ENCODE measurements at regions not wholly inside any gene's neighbourhood (a gene's known extent, or its start where the extent isn't known, plus 50 kb on each side); places are given as distances from the start of the nearest gene placed in this dataset.

DNA sequence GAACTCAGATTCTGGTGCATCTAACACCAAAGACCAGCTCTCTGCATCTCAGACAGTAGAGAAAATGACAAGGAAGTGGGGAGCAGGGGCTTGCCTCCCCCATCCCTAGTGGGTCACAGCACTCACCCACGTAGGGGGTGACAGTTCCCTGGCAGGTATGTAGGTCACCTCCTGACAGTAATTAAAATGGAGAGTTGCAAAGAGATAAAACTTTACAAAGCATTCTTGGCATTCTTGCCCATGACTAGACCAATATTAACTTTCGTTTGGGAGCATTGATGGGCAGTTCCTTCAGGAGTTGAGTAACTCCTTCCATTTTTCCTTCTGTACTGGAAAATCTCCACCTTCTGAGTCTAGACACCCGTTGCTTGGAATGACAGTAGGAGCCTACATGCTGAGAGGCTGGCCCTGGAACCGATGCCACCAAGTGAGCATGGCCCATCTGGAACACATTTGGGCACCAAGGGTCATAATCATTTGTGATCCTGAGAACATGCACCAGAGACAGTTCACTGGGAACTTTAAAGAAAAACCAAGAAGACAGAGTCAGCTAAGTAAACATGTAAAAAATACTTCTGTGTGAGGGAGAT lies 81.5 kb upstream of the MSX2 start:
- TF ChIP-seq, protein P1, sequence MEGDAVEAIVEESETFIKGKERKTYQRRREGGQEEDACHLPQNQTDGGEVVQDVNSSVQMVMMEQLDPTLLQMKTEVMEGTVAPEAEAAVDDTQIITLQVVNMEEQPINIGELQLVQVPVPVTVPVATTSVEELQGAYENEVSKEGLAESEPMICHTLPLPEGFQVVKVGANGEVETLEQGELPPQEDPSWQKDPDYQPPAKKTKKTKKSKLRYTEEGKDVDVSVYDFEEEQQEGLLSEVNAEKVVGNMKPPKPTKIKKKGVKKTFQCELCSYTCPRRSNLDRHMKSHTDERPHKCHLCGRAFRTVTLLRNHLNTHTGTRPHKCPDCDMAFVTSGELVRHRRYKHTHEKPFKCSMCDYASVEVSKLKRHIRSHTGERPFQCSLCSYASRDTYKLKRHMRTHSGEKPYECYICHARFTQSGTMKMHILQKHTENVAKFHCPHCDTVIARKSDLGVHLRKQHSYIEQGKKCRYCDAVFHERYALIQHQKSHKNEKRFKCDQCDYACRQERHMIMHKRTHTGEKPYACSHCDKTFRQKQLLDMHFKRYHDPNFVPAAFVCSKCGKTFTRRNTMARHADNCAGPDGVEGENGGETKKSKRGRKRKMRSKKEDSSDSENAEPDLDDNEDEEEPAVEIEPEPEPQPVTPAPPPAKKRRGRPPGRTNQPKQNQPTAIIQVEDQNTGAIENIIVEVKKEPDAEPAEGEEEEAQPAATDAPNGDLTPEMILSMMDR (IDR thresholded peaks at IDR 0.05; ENCODE audit: low read depth, low read length, missing input control) = no peak
- no peak for TF ChIP-seq TAF1 (conservative IDR thresholded peaks at IDR 0.05)
- TF ChIP-seq, protein P2, sequence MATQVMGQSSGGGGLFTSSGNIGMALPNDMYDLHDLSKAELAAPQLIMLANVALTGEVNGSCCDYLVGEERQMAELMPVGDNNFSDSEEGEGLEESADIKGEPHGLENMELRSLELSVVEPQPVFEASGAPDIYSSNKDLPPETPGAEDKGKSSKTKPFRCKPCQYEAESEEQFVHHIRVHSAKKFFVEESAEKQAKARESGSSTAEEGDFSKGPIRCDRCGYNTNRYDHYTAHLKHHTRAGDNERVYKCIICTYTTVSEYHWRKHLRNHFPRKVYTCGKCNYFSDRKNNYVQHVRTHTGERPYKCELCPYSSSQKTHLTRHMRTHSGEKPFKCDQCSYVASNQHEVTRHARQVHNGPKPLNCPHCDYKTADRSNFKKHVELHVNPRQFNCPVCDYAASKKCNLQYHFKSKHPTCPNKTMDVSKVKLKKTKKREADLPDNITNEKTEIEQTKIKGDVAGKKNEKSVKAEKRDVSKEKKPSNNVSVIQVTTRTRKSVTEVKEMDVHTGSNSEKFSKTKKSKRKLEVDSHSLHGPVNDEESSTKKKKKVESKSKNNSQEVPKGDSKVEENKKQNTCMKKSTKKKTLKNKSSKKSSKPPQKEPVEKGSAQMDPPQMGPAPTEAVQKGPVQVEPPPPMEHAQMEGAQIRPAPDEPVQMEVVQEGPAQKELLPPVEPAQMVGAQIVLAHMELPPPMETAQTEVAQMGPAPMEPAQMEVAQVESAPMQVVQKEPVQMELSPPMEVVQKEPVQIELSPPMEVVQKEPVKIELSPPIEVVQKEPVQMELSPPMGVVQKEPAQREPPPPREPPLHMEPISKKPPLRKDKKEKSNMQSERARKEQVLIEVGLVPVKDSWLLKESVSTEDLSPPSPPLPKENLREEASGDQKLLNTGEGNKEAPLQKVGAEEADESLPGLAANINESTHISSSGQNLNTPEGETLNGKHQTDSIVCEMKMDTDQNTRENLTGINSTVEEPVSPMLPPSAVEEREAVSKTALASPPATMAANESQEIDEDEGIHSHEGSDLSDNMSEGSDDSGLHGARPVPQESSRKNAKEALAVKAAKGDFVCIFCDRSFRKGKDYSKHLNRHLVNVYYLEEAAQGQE (IDR thresholded peaks at IDR 0.05) = no peak
- TF ChIP-seq, protein P3, sequence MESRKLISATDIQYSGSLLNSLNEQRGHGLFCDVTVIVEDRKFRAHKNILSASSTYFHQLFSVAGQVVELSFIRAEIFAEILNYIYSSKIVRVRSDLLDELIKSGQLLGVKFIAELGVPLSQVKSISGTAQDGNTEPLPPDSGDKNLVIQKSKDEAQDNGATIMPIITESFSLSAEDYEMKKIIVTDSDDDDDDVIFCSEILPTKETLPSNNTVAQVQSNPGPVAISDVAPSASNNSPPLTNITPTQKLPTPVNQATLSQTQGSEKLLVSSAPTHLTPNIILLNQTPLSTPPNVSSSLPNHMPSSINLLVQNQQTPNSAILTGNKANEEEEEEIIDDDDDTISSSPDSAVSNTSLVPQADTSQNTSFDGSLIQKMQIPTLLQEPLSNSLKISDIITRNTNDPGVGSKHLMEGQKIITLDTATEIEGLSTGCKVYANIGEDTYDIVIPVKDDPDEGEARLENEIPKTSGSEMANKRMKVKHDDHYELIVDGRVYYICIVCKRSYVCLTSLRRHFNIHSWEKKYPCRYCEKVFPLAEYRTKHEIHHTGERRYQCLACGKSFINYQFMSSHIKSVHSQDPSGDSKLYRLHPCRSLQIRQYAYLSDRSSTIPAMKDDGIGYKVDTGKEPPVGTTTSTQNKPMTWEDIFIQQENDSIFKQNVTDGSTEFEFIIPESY (IDR thresholded peaks at IDR 0.05) = no peak
